ENCODE measurements at regions not wholly inside any gene's neighbourhood (a gene's known extent, or its start where the extent isn't known, plus 50 kb on each side); places are given as distances from the start of the nearest gene placed in this dataset.

DNA sequence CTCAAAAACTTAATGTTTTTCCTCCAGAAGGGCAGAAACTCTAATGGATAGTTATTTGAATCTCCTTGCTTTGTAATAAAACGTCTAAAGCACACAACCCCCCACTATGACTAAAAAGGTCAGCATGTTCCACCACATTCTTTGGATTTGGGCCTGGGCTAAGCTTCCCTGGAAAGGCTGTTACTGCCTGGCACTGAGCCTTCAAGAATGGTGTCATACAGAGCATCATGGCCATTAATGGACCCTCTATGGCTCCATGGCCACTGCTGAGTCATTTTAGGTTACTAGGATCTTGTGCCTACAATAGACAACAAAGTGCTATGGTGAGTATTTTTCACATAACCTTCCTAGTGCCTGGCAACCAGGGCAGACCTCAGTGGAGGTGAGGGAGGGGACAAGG, 242.6 kb upstream of the FAT3 start:
- TF ChIP-seq, protein P1, sequence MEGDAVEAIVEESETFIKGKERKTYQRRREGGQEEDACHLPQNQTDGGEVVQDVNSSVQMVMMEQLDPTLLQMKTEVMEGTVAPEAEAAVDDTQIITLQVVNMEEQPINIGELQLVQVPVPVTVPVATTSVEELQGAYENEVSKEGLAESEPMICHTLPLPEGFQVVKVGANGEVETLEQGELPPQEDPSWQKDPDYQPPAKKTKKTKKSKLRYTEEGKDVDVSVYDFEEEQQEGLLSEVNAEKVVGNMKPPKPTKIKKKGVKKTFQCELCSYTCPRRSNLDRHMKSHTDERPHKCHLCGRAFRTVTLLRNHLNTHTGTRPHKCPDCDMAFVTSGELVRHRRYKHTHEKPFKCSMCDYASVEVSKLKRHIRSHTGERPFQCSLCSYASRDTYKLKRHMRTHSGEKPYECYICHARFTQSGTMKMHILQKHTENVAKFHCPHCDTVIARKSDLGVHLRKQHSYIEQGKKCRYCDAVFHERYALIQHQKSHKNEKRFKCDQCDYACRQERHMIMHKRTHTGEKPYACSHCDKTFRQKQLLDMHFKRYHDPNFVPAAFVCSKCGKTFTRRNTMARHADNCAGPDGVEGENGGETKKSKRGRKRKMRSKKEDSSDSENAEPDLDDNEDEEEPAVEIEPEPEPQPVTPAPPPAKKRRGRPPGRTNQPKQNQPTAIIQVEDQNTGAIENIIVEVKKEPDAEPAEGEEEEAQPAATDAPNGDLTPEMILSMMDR (IDR thresholded peaks at IDR 0.05; ENCODE audit: poor library complexity), result no peak
- TF ChIP-seq EZH2 (IDR thresholded peaks at IDR 0.05; ENCODE audit: borderline replicate concordance), result no peak

Measured in hepatocyte (in vitro differentiated cells).